RWPE1 (cell line): ENCODE measurements at regions not wholly inside any gene's neighbourhood (a gene's known extent, or its start where the extent isn't known, plus 50 kb on each side); places are given as distances from the start of the nearest gene placed in this dataset.

ENCODE experiments used
- CTCF ChIA-PET: fragments of 350-600 bp; sonication (Branson Sonifier 250); formaldehyde crosslinking; extraction: SDS; loops from one replicate; lab custom pipeline; 2021; lab: Yijun Ruan, JAX
- POLR2A ChIA-PET: fragments of 400-600 bp; formaldehyde crosslinking; extraction: SDS; loops from one replicate; lab custom pipeline; 2020; ENCODE audit warnings: antibody characterized with exemption; ENCODE audit not compliant: low non-redundant PET; lab: Yijun Ruan, JAX
- DNase-seq: peaks from one replicate; pipeline ENCODE4 v3.0.0; 2012; ENCODE audit warnings: low spot score
- H3K27ac ChIP-seq: fragments of 450-650 bp; 2 replicates; pipeline ENCODE4 v1.5.1; 2017
- CTCF ChIP-seq: fragments of 450-650 bp; conservative IDR thresholded peaks from 2 replicates; pipeline ENCODE4 v1.5.1; 2017; ENCODE audit warnings: low read depth, mild to moderate bottlenecking

DNA sequence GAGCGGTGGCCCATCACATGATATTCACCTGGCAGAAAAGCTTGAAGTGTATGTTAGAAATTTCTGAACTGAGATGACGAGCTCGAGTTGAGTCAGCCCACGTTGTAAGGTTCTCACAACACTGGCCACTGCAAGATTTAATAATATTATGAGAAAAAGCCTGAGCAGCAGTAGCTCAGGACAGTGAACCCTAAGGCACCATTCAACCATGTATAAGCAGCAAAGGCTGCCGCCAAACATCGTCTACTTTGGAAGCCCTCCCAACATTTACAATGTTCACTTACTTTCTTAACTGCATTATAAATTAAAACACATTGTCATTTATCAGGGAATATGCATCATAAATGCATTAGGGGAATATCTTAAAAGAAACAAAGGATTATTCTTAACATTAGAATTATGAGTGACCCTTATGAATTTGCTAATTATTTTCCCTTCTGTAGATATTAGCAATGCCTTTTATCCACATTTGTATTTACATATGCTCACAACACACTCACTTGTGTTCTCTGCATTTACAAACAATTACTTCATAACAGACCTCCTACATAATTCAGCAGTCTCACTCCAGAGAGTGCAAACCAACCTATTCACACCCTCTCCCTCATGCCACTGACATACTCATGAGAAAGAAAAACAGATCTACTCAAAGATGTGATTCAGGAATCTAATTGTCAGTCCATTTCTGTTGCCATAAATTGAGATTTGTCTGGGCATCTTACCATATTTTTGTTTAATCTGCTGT, 57.7 kb upstream of the CARD18 start:
- CTCF ChIA-PET, result no interaction called here

DNA sequence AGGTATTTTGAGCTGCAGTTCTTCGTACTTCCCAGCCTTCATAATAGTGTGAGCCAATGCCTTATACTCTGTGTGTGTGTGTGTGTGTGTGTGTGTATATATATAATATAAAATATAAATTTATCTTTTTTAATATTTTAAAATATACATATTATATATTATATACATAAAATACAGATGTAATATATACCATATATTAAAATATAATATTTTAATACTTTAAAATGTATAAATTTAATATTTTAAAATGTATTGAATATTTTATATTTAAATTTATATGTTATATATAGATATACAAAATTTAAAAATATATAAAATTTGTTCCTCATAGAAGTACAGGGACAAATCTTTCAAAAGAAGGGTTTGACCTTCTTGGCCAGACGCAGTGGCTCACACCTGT, 53.7 kb upstream of the CARD18 start:
- no peak for DNase-seq
- ChIA-PET CTCF (interaction anchor here (0.6 kb wide), 1 partner anchor 12 kb away, joined by 3 read pairs; no protein-coding TSS in a partner anchor), POLR2A (no interaction called here)
- no peak for TF ChIP-seq CTCF
- H3K27ac ChIP-seq, result no peak overlapping the region

More for the DNA sequence above, 57.7 kb upstream of the CARD18 start:
- DNase-seq, result no peak
- TF ChIP-seq CTCF, result no peak
- no peak overlapping the region for H3K27ac ChIP-seq
- POLR2A ChIA-PET, result no interaction called here

- POLR2A ChIA-PET, result no interaction called here
- CTCF ChIA-PET, result no interaction called here
- H3K27ac ChIP-seq, result no peak overlapping the region
- TF ChIP-seq CTCF, result no peak
- DNase-seq, result no peak
Observed at GRCh38 chr11:105192115-105192514, 52.5 kb upstream of the CARD18 start.

GRCh38 chr11:105189581-105189980, 50.0 kb upstream of the CARD18 start:
- ChIA-PET CTCF (no interaction called here), POLR2A (no interaction called here)
- DNase-seq, result peak; percentile 3
- no peak for TF ChIP-seq CTCF
- no peak overlapping the region for H3K27ac ChIP-seq
